HFF-Myc (cell line): ENCODE measurements at regions not wholly inside any gene's neighbourhood (a gene's known extent, or its start where the extent isn't known, plus 50 kb on each side); places are given as distances from the start of the nearest gene placed in this dataset.

ENCODE experiments used
- DNase-seq: peaks from one replicate; pipeline ENCODE4 v3.0.0-alpha.2; 2011; ENCODE audit warnings: low read depth; ENCODE audit errors: extremely low read depth
- H3K4me3 ChIP-seq: replicated peaks from 2 replicates; pipeline ENCODE4 v1.5.1; 2011; ENCODE audit warnings: low read depth, mild to moderate bottlenecking, control low read depth, low read length
- TF ChIP-seq, protein P1 (sequence below): IDR thresholded peaks from 2 replicates; pipeline ENCODE4 v1.5.1; 2012; ENCODE audit warnings: mild to moderate bottlenecking, low read depth, low read length, control low read depth; ENCODE audit errors: missing control alignments

DNA sequence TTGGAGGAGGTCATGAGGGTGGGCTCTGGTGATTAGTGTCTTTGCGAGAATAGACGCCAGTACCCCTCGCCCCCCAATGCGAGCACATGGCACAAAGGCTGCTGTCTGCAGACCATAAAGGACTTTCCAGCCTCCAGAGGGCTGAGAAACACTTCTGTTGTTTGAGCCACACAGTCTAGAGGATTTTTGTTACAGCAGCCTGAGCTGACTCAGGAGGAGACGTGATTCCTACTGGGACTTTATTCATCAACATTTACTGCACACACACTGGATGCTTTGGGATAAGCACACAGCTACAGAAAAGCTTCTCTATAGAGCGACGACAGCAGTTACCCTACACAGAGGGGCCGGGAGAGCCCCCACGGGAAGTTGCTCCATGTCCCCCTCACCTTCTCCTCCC, 345.0 kb downstream of the CTTN start:
- H3K4me3 ChIP-seq, result no peak overlapping the region
- TF ChIP-seq, protein P1, sequence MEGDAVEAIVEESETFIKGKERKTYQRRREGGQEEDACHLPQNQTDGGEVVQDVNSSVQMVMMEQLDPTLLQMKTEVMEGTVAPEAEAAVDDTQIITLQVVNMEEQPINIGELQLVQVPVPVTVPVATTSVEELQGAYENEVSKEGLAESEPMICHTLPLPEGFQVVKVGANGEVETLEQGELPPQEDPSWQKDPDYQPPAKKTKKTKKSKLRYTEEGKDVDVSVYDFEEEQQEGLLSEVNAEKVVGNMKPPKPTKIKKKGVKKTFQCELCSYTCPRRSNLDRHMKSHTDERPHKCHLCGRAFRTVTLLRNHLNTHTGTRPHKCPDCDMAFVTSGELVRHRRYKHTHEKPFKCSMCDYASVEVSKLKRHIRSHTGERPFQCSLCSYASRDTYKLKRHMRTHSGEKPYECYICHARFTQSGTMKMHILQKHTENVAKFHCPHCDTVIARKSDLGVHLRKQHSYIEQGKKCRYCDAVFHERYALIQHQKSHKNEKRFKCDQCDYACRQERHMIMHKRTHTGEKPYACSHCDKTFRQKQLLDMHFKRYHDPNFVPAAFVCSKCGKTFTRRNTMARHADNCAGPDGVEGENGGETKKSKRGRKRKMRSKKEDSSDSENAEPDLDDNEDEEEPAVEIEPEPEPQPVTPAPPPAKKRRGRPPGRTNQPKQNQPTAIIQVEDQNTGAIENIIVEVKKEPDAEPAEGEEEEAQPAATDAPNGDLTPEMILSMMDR, result no peak
- no peak for DNase-seq

DNA sequence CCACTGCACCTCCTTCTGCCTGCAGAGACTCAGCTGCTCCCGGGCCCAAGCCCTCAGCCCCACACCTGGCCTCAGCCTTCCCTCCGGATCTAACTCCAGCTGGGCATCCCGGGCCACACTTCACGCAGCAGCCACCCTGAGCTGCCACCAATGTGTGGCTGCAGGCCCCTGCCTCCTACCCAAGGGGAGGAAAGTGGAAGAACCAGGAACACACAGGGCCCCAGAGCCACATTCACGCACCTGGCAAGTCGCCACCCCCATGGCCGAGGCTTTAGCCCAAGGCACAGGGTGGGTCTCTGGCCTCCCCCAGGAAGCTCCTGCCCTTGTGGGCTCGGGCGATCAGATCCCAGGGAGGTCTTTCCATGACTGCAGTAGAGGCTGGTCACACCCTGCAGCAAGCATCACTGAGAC, 345.6 kb downstream of the CTTN start:
- DNase-seq, result no peak
- TF ChIP-seq, protein P1, result no peak

DNA sequence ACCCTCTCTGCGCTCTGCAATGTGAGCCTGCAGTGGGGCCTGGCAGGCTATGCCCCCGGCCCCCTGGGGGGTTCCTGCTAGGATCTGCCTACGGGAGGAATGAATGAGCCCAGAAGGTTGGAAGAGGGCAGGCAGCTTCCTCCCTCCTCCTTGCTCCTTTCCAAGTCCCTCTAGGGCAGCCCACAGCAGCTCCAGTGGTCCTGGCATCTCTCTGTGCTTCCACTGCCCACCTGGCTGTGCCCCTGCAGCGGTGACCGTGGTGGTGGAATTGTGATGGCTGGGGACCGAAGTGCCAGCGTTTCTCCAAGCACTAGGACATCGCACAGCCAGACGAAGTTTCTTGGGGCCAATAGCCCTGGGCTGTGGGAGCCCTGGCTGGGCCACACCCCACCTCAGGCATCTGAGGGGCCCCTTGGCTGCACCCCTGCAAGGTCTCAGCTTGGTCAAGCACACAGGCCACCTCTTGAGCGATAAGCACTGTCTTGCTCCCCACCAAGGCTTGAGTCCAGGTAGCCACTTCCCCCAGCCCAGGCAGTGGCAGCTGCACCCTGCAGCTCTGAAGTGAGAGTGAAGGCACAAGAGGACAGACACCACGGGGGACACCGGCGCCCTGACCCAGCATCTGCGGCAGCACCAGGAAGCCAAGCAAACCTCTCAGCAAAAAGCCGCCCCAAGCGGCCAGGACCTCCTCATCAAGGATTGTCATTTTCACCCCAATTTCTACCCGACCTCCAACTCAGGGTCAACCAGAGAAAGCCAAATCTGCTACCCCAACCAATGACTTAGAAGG, 346.3 kb downstream of the CTTN start:
- TF ChIP-seq, protein P1, result no peak
- DNase-seq, result no peak
- no peak overlapping the region for H3K4me3 ChIP-seq

More for the DNA sequence above, 345.6 kb downstream of the CTTN start:
- H3K4me3 ChIP-seq, result no peak overlapping the region

DNA sequence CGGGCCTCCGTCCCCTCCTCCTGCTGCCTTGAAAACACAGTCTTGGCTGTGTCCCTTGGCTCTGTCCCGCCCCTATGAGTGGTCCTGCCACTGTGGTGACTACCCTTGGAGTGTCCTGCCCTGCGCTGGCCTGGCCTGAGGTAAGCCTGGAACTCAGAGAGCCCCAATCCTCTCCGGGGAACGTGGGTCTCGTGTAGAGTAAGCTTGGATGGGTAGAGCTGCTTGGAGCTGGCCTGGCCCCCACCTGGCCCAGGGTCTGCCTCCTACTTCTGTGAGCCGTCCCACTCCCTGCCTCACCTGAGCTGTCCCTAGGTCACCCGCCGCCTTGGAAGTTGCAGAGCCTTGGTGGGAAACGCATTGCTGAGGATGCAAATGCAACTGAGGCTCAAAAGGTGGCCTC, 347.1 kb downstream of the CTTN start:
- TF ChIP-seq, protein P1, result no peak

DNA sequence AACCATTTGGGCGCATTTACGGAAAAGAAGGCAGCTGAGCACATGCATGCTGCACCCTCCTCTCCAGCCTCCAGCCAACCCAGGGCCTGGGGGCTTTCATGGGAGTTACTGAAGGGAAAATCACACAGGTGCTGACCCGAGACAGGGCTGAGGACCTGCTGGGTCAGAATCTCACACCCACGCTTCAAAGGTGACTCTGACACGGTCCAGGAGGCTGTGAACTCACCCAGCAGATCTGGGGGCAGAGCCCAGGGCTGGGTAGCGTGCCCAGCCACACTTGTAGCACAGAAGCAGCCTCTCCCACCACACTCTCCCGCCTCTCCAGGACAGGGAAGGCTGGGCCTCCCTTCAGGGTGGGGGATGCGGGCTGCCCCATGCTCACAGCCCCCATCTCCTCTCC, 347.6 kb downstream of the CTTN start:
- H3K4me3 ChIP-seq, result no peak overlapping the region
- DNase-seq, result no peak
- TF ChIP-seq, protein P1, result no peak

More for the DNA sequence above, 347.1 kb downstream of the CTTN start:
- no peak overlapping the region for H3K4me3 ChIP-seq
- no peak for DNase-seq

DNA sequence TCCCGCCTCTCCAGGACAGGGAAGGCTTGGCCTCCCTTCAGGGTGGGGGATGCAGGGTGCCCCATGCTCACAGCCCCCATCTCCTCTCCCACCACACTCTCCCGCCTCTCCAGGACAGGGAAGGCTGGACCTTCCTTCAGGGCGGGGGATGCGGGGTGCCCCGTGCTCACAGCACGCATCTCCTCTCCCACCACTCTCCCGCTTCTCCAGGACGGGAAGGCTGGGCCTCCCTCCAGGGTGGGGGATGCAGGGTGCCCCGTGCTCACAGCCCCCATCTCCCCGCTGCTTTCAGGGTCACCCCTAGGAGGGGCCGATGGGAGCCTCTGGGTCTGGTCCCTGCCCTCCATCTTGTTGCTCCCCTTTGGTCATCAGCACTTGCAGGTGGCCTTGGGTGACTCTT, 348.0 kb downstream of the CTTN start:
- no peak for DNase-seq
- TF ChIP-seq, protein P1, result no peak
- no peak overlapping the region for H3K4me3 ChIP-seq

DNA sequence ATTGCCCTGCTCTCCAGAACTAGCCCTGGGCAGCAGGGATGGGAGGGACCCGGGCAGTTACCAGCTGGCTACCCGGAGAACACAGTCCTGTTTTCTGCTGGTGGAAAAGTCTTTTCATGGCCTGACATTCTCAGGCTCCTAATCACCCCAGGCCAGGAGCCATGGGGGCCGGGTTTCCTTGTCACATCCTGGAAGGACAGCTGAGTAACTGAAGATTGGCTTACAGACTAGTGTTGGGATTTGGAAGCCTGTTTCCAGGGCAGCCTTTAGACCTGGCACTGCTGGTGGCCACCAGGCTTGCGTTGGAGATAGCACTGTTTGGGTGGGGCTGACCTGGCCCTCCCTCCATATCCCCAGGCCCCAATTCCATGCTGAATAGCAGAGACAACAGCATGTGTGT, 349.0 kb downstream of the CTTN start:
- DNase-seq, result no peak
- no peak overlapping the region for H3K4me3 ChIP-seq
- TF ChIP-seq, protein P1, result no peak
